ENCODE measurements at regions not wholly inside any gene's neighbourhood (a gene's known extent, or its start where the extent isn't known, plus 50 kb on each side); places are given as distances from the start of the nearest gene placed in this dataset.

DNA sequence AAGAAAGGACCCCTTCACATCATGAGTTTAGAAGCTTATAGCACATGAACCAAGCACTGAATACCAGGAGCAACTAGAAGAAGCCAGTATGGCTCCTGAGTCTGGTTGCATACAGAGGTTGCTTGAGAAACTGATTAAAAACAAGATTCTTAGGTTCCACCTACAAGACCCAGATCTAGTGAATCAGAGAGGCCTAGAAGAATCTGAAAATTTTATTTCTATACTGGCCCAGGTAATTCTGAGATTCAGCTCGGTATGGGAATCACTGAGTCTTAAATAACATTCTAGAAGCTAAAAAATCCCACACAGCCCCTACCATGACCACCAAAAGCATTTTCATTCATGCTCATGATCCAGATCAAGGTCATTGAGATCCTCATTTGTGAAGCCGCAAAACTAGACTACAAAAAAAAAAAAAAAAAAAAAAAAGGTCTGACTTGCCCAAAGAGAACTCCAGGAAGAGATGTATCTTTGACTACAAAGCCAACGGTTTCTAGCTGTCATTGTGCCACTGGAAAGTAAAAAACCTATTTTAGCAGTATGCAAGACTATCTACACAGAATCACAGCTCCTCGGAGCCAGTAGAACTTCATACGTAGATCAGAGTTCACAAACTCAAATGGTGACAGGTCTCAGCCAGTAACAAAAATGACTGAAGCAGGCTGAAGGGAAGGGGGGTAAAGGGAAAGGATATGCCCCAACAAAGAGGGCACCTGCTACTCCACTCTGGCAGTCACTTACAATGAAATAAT, 168.4 kb upstream of the EGLN3 start:
- no peak overlapping the region for H3K9ac ChIP-seq (ENCODE audit: low read depth in 1 of 3, low read length in 3 of 3)
- H3K9me3 ChIP-seq (ENCODE audit: control insufficient read depth in 3 of 3, low read length in 3 of 3), result peaks cover 0 to 2% (median 0%) of the 10 kb centered on the region in 3 donors
- H3K4me3 ChIP-seq (ENCODE audit: low read length in 3 of 3), result no peak overlapping the region
- no peak overlapping the region for H3K27ac ChIP-seq (ENCODE audit: low read depth, low read length)
- peaks cover 0 to 7% (median 0%) of the 10 kb centered on the region in 3 donors for H3K4me1 ChIP-seq (ENCODE audit: control insufficient read depth in 3 of 3, insufficient read depth in 3 of 3, low read length in 3 of 3)
- H3K27me3 ChIP-seq (ENCODE audit: control insufficient read depth in 3 of 3, insufficient read depth in 3 of 3, low read length in 3 of 3), result no peaks in the 10 kb centered on the region
- H3K36me3 ChIP-seq (ENCODE audit: control insufficient read depth in 3 of 3, insufficient read depth in 3 of 3, low read length in 3 of 3), result no peaks in the 10 kb centered on the region

DNA sequence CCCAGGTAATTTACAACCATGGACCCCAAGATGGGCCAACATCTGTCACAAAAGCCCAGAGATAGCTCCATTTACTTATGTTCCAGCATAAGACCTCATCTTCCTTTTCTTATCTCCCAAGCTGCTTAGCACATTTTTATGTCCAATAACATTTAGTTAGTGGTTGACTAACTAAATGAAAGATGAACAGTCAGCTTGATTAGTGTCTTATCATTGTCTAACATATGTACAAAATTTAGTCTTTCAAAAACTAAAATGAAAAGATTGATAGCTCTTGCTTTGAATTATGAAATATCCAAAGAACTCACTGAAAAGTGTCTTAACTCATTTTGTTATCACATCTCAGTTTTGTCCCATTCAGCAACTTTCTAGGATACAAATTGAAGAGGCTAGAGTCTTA, 163.1 kb upstream of the EGLN3 start:
- H3K27me3 ChIP-seq (ENCODE audit: control insufficient read depth in 3 of 3, insufficient read depth in 3 of 3, low read length in 3 of 3), result no peaks in the 10 kb centered on the region
- no peak overlapping the region for H3K27ac ChIP-seq (ENCODE audit: low read depth, low read length)
- no peaks in the 10 kb centered on the region for H3K36me3 ChIP-seq (ENCODE audit: control insufficient read depth in 3 of 3, insufficient read depth in 3 of 3, low read length in 3 of 3)
- H3K9me3 ChIP-seq (ENCODE audit: control insufficient read depth in 3 of 3, low read length in 3 of 3), result peaks cover 0 to 2% (median 0%) of the 10 kb centered on the region in 3 donors
- H3K9ac ChIP-seq (ENCODE audit: low read depth in 1 of 3, low read length in 3 of 3), result no peak overlapping the region
- no peaks in the 10 kb centered on the region for H3K4me1 ChIP-seq (ENCODE audit: control insufficient read depth in 3 of 3, insufficient read depth in 3 of 3, low read length in 3 of 3)
- no peak overlapping the region for H3K4me3 ChIP-seq (ENCODE audit: low read length in 3 of 3)

DNA sequence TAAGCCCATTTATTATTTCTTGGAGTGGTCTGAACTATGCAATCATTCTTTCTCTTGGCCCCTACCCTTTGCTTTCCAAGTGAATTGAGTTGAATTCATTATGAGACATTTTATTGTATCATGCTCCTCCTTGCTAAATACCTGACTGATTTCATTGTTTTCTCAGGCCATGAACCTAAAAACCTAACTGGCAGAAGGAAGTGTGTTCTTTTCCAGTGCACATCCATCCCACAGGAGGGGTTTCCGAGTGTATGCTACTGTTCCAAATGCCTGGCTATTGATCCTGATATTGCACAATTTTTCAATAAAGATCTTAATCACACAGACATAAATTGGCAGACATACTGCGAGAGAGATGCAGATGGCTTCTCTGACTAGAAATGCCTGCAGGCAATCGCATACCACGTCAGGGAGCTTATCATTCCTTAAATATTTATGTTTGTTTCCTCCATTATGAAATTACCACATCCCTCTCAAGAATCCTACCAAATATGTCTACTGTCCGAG, 162.2 kb upstream of the EGLN3 start:
- no peak overlapping the region for H3K4me3 ChIP-seq (ENCODE audit: low read length in 3 of 3)
- peaks cover 0 to 2% (median 0%) of the 10 kb centered on the region in 3 donors for H3K9me3 ChIP-seq (ENCODE audit: control insufficient read depth in 3 of 3, low read length in 3 of 3)
- no peaks in the 10 kb centered on the region for H3K36me3 ChIP-seq (ENCODE audit: control insufficient read depth in 3 of 3, insufficient read depth in 3 of 3, low read length in 3 of 3)
- H3K9ac ChIP-seq (ENCODE audit: low read depth in 1 of 3, low read length in 3 of 3), result no peak overlapping the region
- no peaks in the 10 kb centered on the region for H3K4me1 ChIP-seq (ENCODE audit: control insufficient read depth in 3 of 3, insufficient read depth in 3 of 3, low read length in 3 of 3)
- no peaks in the 10 kb centered on the region for H3K27me3 ChIP-seq (ENCODE audit: control insufficient read depth in 3 of 3, insufficient read depth in 3 of 3, low read length in 3 of 3)
- no peak overlapping the region for H3K27ac ChIP-seq (ENCODE audit: low read depth, low read length)

DNA sequence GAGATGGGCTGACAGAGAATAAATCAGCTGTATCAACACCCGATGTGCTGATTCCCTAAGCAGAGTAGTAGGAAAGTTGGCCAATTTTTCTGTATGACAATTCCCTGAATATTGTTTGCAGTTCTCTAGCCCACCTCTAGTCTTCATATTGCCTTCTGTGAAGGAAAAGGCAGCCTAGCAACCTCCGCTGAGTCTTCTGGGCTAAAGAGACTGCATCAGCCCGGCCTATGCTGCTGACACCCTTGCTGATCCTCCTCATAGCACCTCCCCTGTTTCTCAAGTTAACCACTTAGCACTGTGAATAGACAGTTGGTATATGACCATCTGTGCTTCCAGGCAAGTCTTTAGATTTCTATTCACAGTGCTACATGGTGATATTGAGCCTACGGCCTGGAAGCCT, 161.1 kb upstream of the EGLN3 start:
- H3K4me3 ChIP-seq (ENCODE audit: low read length in 3 of 3), result no peak overlapping the region
- no peak overlapping the region for H3K27ac ChIP-seq (ENCODE audit: low read depth, low read length)
- no peaks in the 10 kb centered on the region for H3K36me3 ChIP-seq (ENCODE audit: control insufficient read depth in 3 of 3, insufficient read depth in 3 of 3, low read length in 3 of 3)
- H3K9me3 ChIP-seq (ENCODE audit: control insufficient read depth in 3 of 3, low read length in 3 of 3), result peaks cover 0 to 2% (median 0%) of the 10 kb centered on the region in 3 donors
- no peaks in the 10 kb centered on the region for H3K4me1 ChIP-seq (ENCODE audit: control insufficient read depth in 3 of 3, insufficient read depth in 3 of 3, low read length in 3 of 3)
- no peaks in the 10 kb centered on the region for H3K27me3 ChIP-seq (ENCODE audit: control insufficient read depth in 3 of 3, insufficient read depth in 3 of 3, low read length in 3 of 3)
- H3K9ac ChIP-seq (ENCODE audit: low read depth in 1 of 3, low read length in 3 of 3), result no peak overlapping the region

DNA sequence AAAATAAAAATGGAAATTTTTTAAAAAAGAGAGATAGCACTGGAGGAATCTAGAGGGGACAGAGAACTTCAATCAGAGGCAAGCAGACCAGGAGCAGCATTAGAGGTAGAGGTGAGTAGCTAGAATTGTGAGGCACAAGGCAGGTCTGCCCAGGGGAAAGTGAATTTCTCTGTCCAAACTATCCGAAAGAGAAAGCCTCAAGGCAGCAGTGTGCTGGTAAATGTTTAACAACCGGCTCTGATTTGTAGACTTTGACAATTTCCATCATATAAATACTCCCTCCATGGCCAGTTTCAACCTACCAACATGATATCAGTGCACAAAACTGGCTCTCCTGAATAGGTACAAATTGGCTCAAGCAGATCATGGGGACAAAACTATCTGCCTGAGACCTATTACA, 160.6 kb upstream of the EGLN3 start:
- peaks cover 0 to 2% (median 0%) of the 10 kb centered on the region in 3 donors for H3K9me3 ChIP-seq (ENCODE audit: control insufficient read depth in 3 of 3, low read length in 3 of 3)
- no peak overlapping the region for H3K4me3 ChIP-seq (ENCODE audit: low read length in 3 of 3)
- no peaks in the 10 kb centered on the region for H3K27me3 ChIP-seq (ENCODE audit: control insufficient read depth in 3 of 3, insufficient read depth in 3 of 3, low read length in 3 of 3)
- H3K9ac ChIP-seq (ENCODE audit: low read depth in 1 of 3, low read length in 3 of 3), result no peak overlapping the region
- H3K27ac ChIP-seq (ENCODE audit: low read depth, low read length), result no peak overlapping the region
- H3K36me3 ChIP-seq (ENCODE audit: control insufficient read depth in 3 of 3, insufficient read depth in 3 of 3, low read length in 3 of 3), result no peaks in the 10 kb centered on the region
- H3K4me1 ChIP-seq (ENCODE audit: control insufficient read depth in 3 of 3, insufficient read depth in 3 of 3, low read length in 3 of 3), result no peaks in the 10 kb centered on the region

DNA sequence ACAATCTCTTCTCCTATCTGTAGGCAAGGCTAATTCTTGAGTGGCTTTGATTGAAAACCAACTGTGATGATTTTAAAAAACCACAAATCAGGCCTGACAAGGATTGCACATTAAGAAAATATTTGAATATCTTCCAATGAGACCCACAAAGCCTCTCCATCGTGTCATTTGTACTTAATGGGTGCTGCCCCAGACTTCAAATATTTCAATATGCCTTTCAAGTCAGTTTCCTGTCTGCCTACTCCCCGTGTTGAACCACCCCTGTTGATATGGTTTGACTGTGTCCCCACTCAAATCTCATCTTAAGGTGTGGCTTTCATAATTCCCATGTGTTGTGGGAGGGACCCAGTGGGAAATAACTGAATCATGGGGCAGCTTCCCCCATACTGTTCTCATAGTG, 159.7 kb upstream of the EGLN3 start:
- Histone ChIP-seq H3K9ac (ENCODE audit: low read depth in 1 of 3, low read length in 3 of 3) (no peak overlapping the region), H3K27me3 (ENCODE audit: control insufficient read depth in 3 of 3, insufficient read depth in 3 of 3, low read length in 3 of 3) (no peaks in the 10 kb centered on the region), H3K27ac (ENCODE audit: low read depth, low read length) (no peak overlapping the region), H3K4me1 (ENCODE audit: control insufficient read depth in 3 of 3, insufficient read depth in 3 of 3, low read length in 3 of 3) (peaks cover 0 to 3% (median under 1%) of the 10 kb centered on the region in 3 donors), H3K9me3 (ENCODE audit: control insufficient read depth in 3 of 3, low read length in 3 of 3) (no peaks in the 10 kb centered on the region), H3K36me3 (ENCODE audit: control insufficient read depth in 3 of 3, insufficient read depth in 3 of 3, low read length in 3 of 3) (no peaks in the 10 kb centered on the region), H3K4me3 (ENCODE audit: low read length in 3 of 3) (no peak overlapping the region)

DNA sequence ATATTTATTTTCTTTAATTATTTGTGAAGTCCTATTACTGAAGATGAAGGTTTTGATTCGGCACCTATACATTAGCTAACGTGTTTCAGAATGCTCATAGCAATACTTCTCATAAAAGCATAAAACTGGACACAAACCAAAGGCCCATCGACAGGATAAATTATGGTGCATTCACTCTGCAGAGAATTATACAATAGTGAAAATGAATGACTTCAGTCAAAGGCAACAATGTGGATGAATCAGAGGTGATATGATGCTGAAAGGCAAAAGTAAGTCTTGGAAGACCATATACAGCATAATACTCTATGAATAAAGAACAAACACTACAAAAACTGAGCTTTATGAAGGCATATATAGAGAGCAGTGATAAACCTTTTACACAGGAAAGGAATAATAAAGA, 156.6 kb upstream of the EGLN3 start:
- H3K27me3 ChIP-seq (ENCODE audit: control insufficient read depth in 3 of 3, insufficient read depth in 3 of 3, low read length in 3 of 3), result no peaks in the 10 kb centered on the region
- H3K9me3 ChIP-seq (ENCODE audit: control insufficient read depth in 3 of 3, low read length in 3 of 3), result no peaks in the 10 kb centered on the region
- no peak overlapping the region for H3K9ac ChIP-seq (ENCODE audit: low read depth in 1 of 3, low read length in 3 of 3)
- H3K4me3 ChIP-seq (ENCODE audit: low read length in 3 of 3), result no peak overlapping the region
- no peaks in the 10 kb centered on the region for H3K36me3 ChIP-seq (ENCODE audit: control insufficient read depth in 3 of 3, insufficient read depth in 3 of 3, low read length in 3 of 3)
- H3K4me1 ChIP-seq (ENCODE audit: control insufficient read depth in 3 of 3, insufficient read depth in 3 of 3, low read length in 3 of 3), result peaks cover 11 to 23% (median 16%) of the 10 kb centered on the region in 3 donors
- no peak overlapping the region for H3K27ac ChIP-seq (ENCODE audit: low read depth, low read length)

DNA sequence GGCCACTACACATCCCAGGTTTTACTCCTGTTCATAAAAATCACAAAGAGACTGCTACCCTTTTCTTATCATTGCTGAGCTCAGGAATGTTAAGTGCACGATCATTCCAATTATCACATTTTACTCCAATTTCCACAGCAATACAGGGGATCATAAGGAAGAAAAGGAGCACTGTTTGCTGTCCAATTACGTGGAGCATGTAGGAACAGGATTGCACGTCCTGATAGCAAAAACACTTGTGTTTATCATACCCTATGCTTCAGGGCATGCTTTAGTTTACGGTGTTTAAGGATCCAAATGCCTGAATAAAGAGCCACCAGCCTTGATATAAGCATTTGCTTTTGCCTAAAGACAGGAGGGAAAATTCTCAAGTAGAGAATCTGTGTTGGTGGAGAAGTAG, 155.4 kb upstream of the EGLN3 start:
- H3K27ac ChIP-seq (ENCODE audit: low read depth, low read length), result no peak overlapping the region
- H3K9ac ChIP-seq (ENCODE audit: low read depth in 1 of 3, low read length in 3 of 3), result no peak overlapping the region
- no peaks in the 10 kb centered on the region for H3K27me3 ChIP-seq (ENCODE audit: control insufficient read depth in 3 of 3, insufficient read depth in 3 of 3, low read length in 3 of 3)
- no peaks in the 10 kb centered on the region for H3K9me3 ChIP-seq (ENCODE audit: control insufficient read depth in 3 of 3, low read length in 3 of 3)
- H3K4me3 ChIP-seq (ENCODE audit: low read length in 3 of 3), result no peak overlapping the region
- peaks cover 11 to 23% (median 16%) of the 10 kb centered on the region in 3 donors for H3K4me1 ChIP-seq (ENCODE audit: control insufficient read depth in 3 of 3, insufficient read depth in 3 of 3, low read length in 3 of 3)
- no peaks in the 10 kb centered on the region for H3K36me3 ChIP-seq (ENCODE audit: control insufficient read depth in 3 of 3, insufficient read depth in 3 of 3, low read length in 3 of 3)

DNA sequence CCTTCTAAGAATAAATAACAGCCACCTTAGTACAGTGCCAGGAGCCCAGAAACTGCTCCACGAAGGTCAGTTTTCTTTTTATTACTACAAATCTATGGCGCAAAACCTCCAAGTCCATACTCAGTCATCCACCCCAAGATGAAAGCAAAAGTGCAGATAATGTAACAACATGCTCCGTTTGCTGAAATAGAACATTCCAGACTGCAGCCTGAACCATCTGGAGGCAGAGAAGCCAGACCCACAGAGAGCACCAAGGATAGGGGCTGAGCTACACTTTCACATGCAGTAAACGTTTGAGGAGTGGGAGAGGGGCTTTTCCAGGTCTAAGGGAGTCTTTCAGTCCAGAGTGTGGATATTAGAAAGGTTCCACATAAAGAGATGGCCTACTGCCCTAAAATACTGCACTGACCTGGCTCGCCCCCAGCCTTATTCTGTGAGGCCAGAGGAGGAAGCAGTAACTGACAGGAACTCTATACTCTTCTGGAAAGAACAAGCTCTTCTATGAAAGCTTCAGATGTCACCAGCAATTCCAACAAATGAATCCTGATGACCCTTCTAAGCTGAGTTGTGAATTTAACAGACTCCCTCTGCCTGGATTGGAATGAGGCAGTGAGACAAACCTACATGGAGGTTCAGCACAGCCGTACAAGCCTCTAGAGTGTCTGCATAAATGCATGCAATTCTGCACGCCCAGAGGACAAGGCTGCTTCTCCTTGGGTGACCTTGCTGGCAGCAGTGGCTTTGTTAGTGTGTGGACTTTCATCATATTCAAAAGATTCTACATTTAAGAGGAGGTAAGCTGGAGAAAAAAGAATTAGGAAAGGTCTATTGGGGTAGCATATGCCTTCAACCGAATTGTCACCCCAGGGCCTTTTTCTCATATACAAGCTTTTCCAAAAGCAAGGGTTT, 153.9 kb upstream of the EGLN3 start:
- no peaks in the 10 kb centered on the region for H3K36me3 ChIP-seq (ENCODE audit: control insufficient read depth in 3 of 3, insufficient read depth in 3 of 3, low read length in 3 of 3)
- no peak overlapping the region for H3K4me3 ChIP-seq (ENCODE audit: low read length in 3 of 3)
- H3K27me3 ChIP-seq (ENCODE audit: control insufficient read depth in 3 of 3, insufficient read depth in 3 of 3, low read length in 3 of 3), result no peaks in the 10 kb centered on the region
- H3K9me3 ChIP-seq (ENCODE audit: control insufficient read depth in 3 of 3, low read length in 3 of 3), result no peaks in the 10 kb centered on the region
- H3K9ac ChIP-seq (ENCODE audit: low read depth in 1 of 3, low read length in 3 of 3), result no peak overlapping the region
- peaks cover 11 to 23% (median 16%) of the 10 kb centered on the region in 3 donors for H3K4me1 ChIP-seq (ENCODE audit: control insufficient read depth in 3 of 3, insufficient read depth in 3 of 3, low read length in 3 of 3)
- no peak overlapping the region for H3K27ac ChIP-seq (ENCODE audit: low read depth, low read length)

DNA sequence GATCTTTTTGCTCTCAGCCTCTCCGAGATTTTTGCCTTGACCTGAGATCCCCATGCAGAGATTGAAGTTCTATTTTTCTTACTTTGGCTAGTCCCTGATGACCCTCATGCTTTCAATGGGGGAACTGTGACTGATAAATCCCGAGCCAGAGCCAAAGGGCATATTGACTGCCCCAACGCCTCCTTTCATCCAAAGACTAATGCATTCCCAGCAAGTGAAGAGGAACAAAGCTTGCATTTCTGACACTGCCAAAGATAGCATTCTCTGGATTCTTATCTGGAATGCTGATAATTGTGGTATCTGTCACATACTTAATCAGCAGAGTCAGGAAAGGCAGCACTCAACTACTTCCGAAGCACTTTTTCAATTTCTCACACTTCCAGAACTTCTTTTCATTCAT, 152.3 kb upstream of the EGLN3 start:
- Histone ChIP-seq H3K4me3 (ENCODE audit: low read length in 3 of 3) (no peak overlapping the region), H3K4me1 (ENCODE audit: control insufficient read depth in 3 of 3, insufficient read depth in 3 of 3, low read length in 3 of 3) (peaks cover 11 to 26% (median 16%) of the 10 kb centered on the region in 3 donors), H3K27ac (ENCODE audit: low read depth, low read length) (no peak overlapping the region), H3K27me3 (ENCODE audit: control insufficient read depth in 3 of 3, insufficient read depth in 3 of 3, low read length in 3 of 3) (no peaks in the 10 kb centered on the region), H3K36me3 (ENCODE audit: control insufficient read depth in 3 of 3, insufficient read depth in 3 of 3, low read length in 3 of 3) (no peaks in the 10 kb centered on the region), H3K9ac (ENCODE audit: low read depth in 1 of 3, low read length in 3 of 3) (no peak overlapping the region), H3K9me3 (ENCODE audit: control insufficient read depth in 3 of 3, low read length in 3 of 3) (no peaks in the 10 kb centered on the region)
